K562 (cell line): ENCODE measurements at regions not wholly inside any gene's neighbourhood (a gene's known extent, or its start where the extent isn't known, plus 50 kb on each side); places are given as distances from the start of the nearest gene placed in this dataset.

Experiments
- ATAC-seq: fragments of 200-7000 bp; cut with Tn5 transposase; 3 replicates; pipeline ENCODE4 v1.9.1; 2020; ENCODE audit warnings: moderate library complexity
- BruUV-seq: library from RNA; stranded (reverse); fragments of 400-500 nt; replicated peaks from 2 replicates; lab custom pipeline; 2021; lab: Mats Ljungman, UMichigan
- CTCF ChIA-PET: fragments of 300-600 bp; formaldehyde crosslinking; extraction: SDS; loops from one replicate; lab custom pipeline; 2021; ENCODE audit warnings: low intra/inter-chr PET ratio; lab: Yijun Ruan, JAX
- POLR2A ChIA-PET: fragments of 300-600, 350-650 bp; sonication (Branson Sonifier 250); formaldehyde crosslinking; extraction: SDS; loops from one replicate; lab custom pipeline; 2021; ENCODE audit warnings: antibody characterized with exemption, inconsistent platforms; lab: Yijun Ruan, JAX
- DNase-seq, 4 experiments: peaks; one replicate each; pipeline versions ENCODE4 v3.0.0 to v3.0.0-alpha.2; 2011 to 2018; ENCODE audit warnings: low spot score in 3 of 4, mixed read lengths in 3 of 4; ENCODE audit errors: extremely low read depth in 1 of 4
- FAIRE-seq: peaks from 2 replicates; lab custom pipeline; 2011; peaks lifted over from hg19 to GRCh38; lab: Jason Lieb, UNC
- H2AFZ ChIP-seq: 2 replicates; pipeline ENCODE4 v1.6.0; 2011; ENCODE audit warnings: low read depth, low read length, control low read depth, inconsistent platforms
- H3K27ac ChIP-seq: fragments of 200-600 bp; 3 replicates; pipeline ENCODE4 v1.8.0; 2011; ENCODE audit warnings: low read depth, mild to moderate bottlenecking, control low read depth, inconsistent platforms, low read length, moderate library complexity, mixed read lengths; ENCODE audit errors: extremely low read depth
- H3K27me3 ChIP-seq, 2 experiments: fragments of 300-600 bp in 1 of 2; 2 replicates in 1 of 2; 3 replicates in 1 of 2; pipeline versions ENCODE4 v1.6.0 to v1.8.0; 2011; ENCODE audit warnings: inconsistent platforms in 2 of 2, low read length in 2 of 2, mild to moderate bottlenecking in 1 of 2, mixed read lengths in 1 of 2, moderate library complexity in 1 of 2; ENCODE audit not compliant: control insufficient read depth in 2 of 2, insufficient read depth in 2 of 2
- H3K36me3 ChIP-seq: fragments of 300-600 bp; 3 replicates; pipeline ENCODE4 v1.8.0; 2011; ENCODE audit warnings: mild to moderate bottlenecking, low read length, inconsistent platforms; ENCODE audit not compliant: control insufficient read depth, insufficient read depth
- H3K4me1 ChIP-seq, 2 experiments: fragments of 200-600 bp in 1 of 2; replicated peaks in 1 of 2; 2 replicates in 1 of 2; 3 replicates in 1 of 2; pipeline versions ENCODE4 v1.5.1 to v1.8.0; 2011; ENCODE audit warnings: inconsistent platforms in 2 of 2, low read length in 2 of 2, mild to moderate bottlenecking in 1 of 2, mixed read lengths in 1 of 2, moderate library complexity in 1 of 2; ENCODE audit not compliant: control insufficient read depth in 2 of 2, insufficient read depth in 2 of 2
- H3K4me2 ChIP-seq: 2 replicates; pipeline ENCODE4 v1.6.1; 2011; ENCODE audit warnings: low read length, control low read depth, inconsistent platforms, mixed read lengths; ENCODE audit not compliant: insufficient read depth
- H3K4me3 ChIP-seq: fragments of 200-600 bp; sonication (generic), shearing (Covaris generic); 2 replicates; pipeline ENCODE4 v1.5.1; 2016; ENCODE audit warnings: control low read depth, inconsistent platforms
- H3K79me2 ChIP-seq: fragments of 200-600 bp; 3 replicates; pipeline ENCODE4 v1.8.0; 2011; ENCODE audit warnings: low read length, inconsistent platforms; ENCODE audit not compliant: control insufficient read depth, insufficient read depth
- H3K9ac ChIP-seq, 2 experiments: 2 replicates each; pipeline versions ENCODE4 v1.6.0 to v1.6.1; 2011; ENCODE audit warnings: low read depth in 2 of 2, low read length in 2 of 2, control low read depth in 1 of 2, inconsistent platforms in 1 of 2, mild to moderate bottlenecking in 1 of 2, mixed read lengths in 1 of 2; ENCODE audit not compliant: insufficient read depth in 1 of 2
- H3K9me1 ChIP-seq: one replicate; pipeline ENCODE4 v1.6.0; 2011; ENCODE audit warnings: inconsistent platforms, mild to moderate bottlenecking, low read length, moderate library complexity; ENCODE audit not compliant: control insufficient read depth, insufficient read depth
- H3K9me3 ChIP-seq: replicated peaks from 2 replicates; pipeline ENCODE4 v1.5.1; 2011; ENCODE audit warnings: low read depth, low read length, inconsistent platforms; ENCODE audit not compliant: control insufficient read depth, insufficient read depth
- H4K20me1 ChIP-seq: replicated peaks from 2 replicates; pipeline ENCODE4 v1.6.1; 2011; ENCODE audit warnings: low read length, inconsistent platforms, mixed read lengths; ENCODE audit not compliant: control insufficient read depth, insufficient read depth
- MCM7 ChIP-seq, 2 experiments: fragments of 450-650 bp; IDR thresholded peaks; 2 replicates each; pipeline ENCODE4 v1.6.1; 2016 to 2018
- PREB ChIP-seq: sonication (generic); formaldehyde crosslinking; IDR thresholded peaks from 2 replicates; pipeline ENCODE4 v1.8.1; 2023; ENCODE audit warnings: mild to moderate bottlenecking, missing genetic modification reagents
- SIN3B ChIP-seq: fragments of 450-650 bp; IDR thresholded peaks from 2 replicates; pipeline ENCODE4 v1.6.1; 2017; ENCODE audit warnings: low read depth, mild to moderate bottlenecking, moderate library complexity
- ZNF121 ChIP-seq: sonication (generic); formaldehyde crosslinking; conservative IDR thresholded peaks from 2 replicates; pipeline ENCODE4 v1.8.0; 2022; ENCODE audit warnings: missing genetic modification reagents
- ZNF134 ChIP-seq: fragments of 250-450 bp; sonication (Bioruptor Pico); conservative IDR thresholded peaks from 2 replicates; pipeline ENCODE4 v1.4.0; 2020
- ZNF609 ChIP-seq: sonication (generic); formaldehyde crosslinking; IDR thresholded peaks from 2 replicates; pipeline ENCODE4 v1.8.1; 2023; ENCODE audit warnings: missing genetic modification reagents, mild to moderate bottlenecking, borderline replicate concordance
- WGBS: fragments of 100-300 bp; shearing (Covaris generic); methylation state at CpG from one replicate; pipeline ENCODE4 v1.1.6; 2016; ENCODE audit warnings: low coverage, mixed read lengths; ENCODE audit not compliant: insufficient coverage; ENCODE audit errors: missing lambda C conversion rate; 5-methylcytosine and 5-hydroxymethylcytosine counted together
- in situ Hi-C: fragments of 300-500 bp; cut with MboI; formaldehyde crosslinking; loops from 4 replicates; pipeline ENCODE4 v1.15.0; 2018; ENCODE audit warnings: inconsistent platforms, mixed read lengths
- intact Hi-C: fragments of 100-400 bp; cut with micrococcal nuclease; formaldehyde crosslinking; loops from 2 replicates; pipeline ENCODE4 v1.14.2; 2022

GRCh38 chr5:38197118-38197517 is 61.2 kb upstream of the EGFLAM start:
- ChIA-PET CTCF (no interaction called here), POLR2A (no interaction called here)
- no TSS peak for BruUV-seq
- Histone ChIP-seq H3K4me2 (no peak overlapping the region), H3K4me1 (no peaks in the 10 kb centered on the region), H3K27me3 (peaks cover 0 to 21% of the 10 kb centered on the region in 2 experiments; a peak in 3 of 5 replicates), H3K79me2 (no peaks in the 10 kb centered on the region), H3K36me3 (no peaks in the 10 kb centered on the region), H3K4me3 (no peak overlapping the region), H2AFZ (no peak overlapping the region), H3K9me1 (no peaks in the 10 kb centered on the region), H3K9me3 (no peaks in the 10 kb centered on the region), H4K20me1 (no peaks in the 10 kb centered on the region), H3K27ac (no peak overlapping the region), H3K9ac (no peak overlapping the region)
- DNase-seq (no peak), FAIRE-seq (no peak), ATAC-seq (no peak)
- 0% methylated on average over 3 of the region's 3 CpGs for WGBS
- TF ChIP-seq ZNF121 (CRISPR knock-in tag) (no peak), PREB (CRISPR knock-in tag) (no peak), ZNF609 (no peak), ZNF134 (CRISPR knock-in tag) (no peak), SIN3B (no peak), MCM7 (IDR thresholded peaks at IDR 0.05) (no peak)
- intact Hi-C loops: loop anchor here (10.0 kb wide), 1 partner anchor 1462 kb away; no protein-coding TSS in a partner anchor
- in situ Hi-C loops: loop anchor here (10.0 to 25.0 kb wide), 2 partner anchors 352 to 1460 kb away; partner anchors contain the start of gene GDNF
